Stomach (tissue), 8 donors: ENCODE measurements at regions not wholly inside any gene's neighbourhood (a gene's known extent, or its start where the extent isn't known, plus 50 kb on each side); places are given as distances from the start of the nearest gene placed in this dataset.
A peak's percentile ranks its signal among the peaks of the same experiment; 100 is the strongest.

Experiments
- DNase-seq, 2 donors: peaks; one replicate each; pipeline versions ENCODE4 v3.0.0 to v3.0.0-alpha.2; 2013 to 2019
- H3K27ac ChIP-seq, 5 donors: fragments of 200-600 bp in 4 of 5; sonication (generic) in 4 of 5; one replicate each; pipeline ENCODE4 v1.5.1; 2013 to 2019; ENCODE audit warnings: mild to moderate bottlenecking in 1 of 5, moderate library complexity in 1 of 5
- H3K27me3 ChIP-seq, 3 donors: fragments of 200-600 bp; sonication (generic); one replicate each; pipeline ENCODE4 v1.5.1; 2017 to 2019; ENCODE audit warnings: mixed run types in 1 of 3
- H3K36me3 ChIP-seq, 4 donors: fragments of 200-600 bp; sonication (generic); 1 replicate in 3 of 4; 2 replicates in 1 of 4; pipeline ENCODE4 v1.5.1; 2016 to 2019
- H3K4me1 ChIP-seq, 4 donors: fragments of 200-600 bp; sonication (generic); one replicate each; pipeline ENCODE4 v1.5.1; 2016 to 2019
- H3K4me3 ChIP-seq, 4 donors: fragments of 200-600 bp; sonication (generic) in 3 of 4; one replicate each; pipeline ENCODE4 v1.5.1; 2016 to 2019; ENCODE audit warnings: mild to moderate bottlenecking in 1 of 4
- H3K9me3 ChIP-seq, 4 donors: fragments of 200-600 bp; sonication (generic); one replicate each; pipeline ENCODE4 v1.5.1; 2016 to 2019
- CTCF ChIP-seq, 7 experiments: fragments of 450-650 bp in 4 of 7; fragments of 200-600 bp in 3 of 7; sonication (generic) in 3 of 7; IDR thresholded peaks; one replicate each; pipeline ENCODE4 v1.5.1; 2016 to 2019; ENCODE audit warnings: antibody characterized with exemption in 7 of 7, control low read depth in 2 of 7, mild to moderate bottlenecking in 1 of 7
- EP300 ChIP-seq: sonication (generic); formaldehyde crosslinking; IDR thresholded peaks from one replicate; pipeline ENCODE4 v1.6.1; 2017; ENCODE audit warnings: antibody characterized with exemption
- POLR2A ChIP-seq, 4 donors: fragments of 450-650 bp; IDR thresholded peaks; one replicate each; pipeline ENCODE4 v1.6.1; 2016; ENCODE audit warnings: antibody characterized with exemption in 4 of 4, control low read depth in 2 of 4, mild to moderate bottlenecking in 1 of 4, moderate library complexity in 1 of 4
- POLR2AphosphoS5 ChIP-seq, 3 donors: sonication (generic); formaldehyde crosslinking; IDR thresholded peaks; one replicate each; pipeline ENCODE4 v1.6.1; 2016; ENCODE audit warnings: antibody characterized with exemption in 3 of 3
- WGBS, 5 donors: extraction: QIAGEN DNeasy Blood & Tissue Kit in 3 of 5; methylation state at CpG; one replicate each; pipeline versions ENCODE4 v1.1.5 to v1.1.7; 2013 to 2018; 5-methylcytosine and 5-hydroxymethylcytosine counted together
- intact Hi-C: fragments of 100-400 bp; cut with DNase I; formaldehyde crosslinking; loops from one replicate; pipeline ENCODE4 v1.15.1; 2023; ENCODE audit warnings: low total_unique reads
- donor health status: healthy with polysubstance abuse.
- donor health status: Bipolar disorder and iron deficiency.
- donor health status: healthy.

DNA sequence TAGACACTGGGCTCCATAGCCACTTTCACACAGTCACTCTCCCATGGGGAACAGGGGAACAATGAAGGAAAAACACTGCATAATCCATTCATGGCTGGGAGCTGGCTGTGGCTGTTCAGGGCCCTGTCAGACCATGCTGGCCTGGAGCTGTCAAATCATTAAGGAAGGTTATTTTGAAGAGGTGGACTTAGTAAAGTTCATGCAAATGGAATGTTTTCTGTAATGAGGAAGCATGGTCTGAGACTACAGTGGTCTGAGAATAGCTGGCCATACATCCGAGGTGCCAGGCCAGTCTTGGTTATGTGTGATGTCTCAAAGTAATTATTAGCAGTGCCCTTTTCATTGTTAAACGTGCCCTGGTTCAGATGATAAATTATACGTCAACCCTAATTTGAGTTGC lies 117.1 kb upstream of the MRPS22 start:
- intact Hi-C loops: no loop called here
- Histone ChIP-seq H3K4me3 (no peak overlapping the region), H3K9me3 (no peaks in the 10 kb centered on the region), H3K27ac (no peak overlapping the region), H3K4me1 (peaks cover 0 to 7% (median 2%) of the 10 kb centered on the region in 4 donors), H3K36me3 (no peaks in the 10 kb centered on the region), H3K27me3 (peaks cover 0 to 4% (median 0%) of the 10 kb centered on the region in 3 donors)
- 36 to 53% (median 50%) methylated on average over 3 of the region's 3 CpGs for WGBS, 5 donors
- no peak for DNase-seq
- TF ChIP-seq CTCF (IDR thresholded peaks at IDR 0.05): no peak
- TF ChIP-seq EP300: no peak
- no peak for TF ChIP-seq POLR2AphosphoS5 (IDR thresholded peaks at IDR 0.05)
- no peak for TF ChIP-seq POLR2A (IDR thresholded peaks at IDR 0.05)

- Histone ChIP-seq H3K27me3 (peaks cover 0 to 3% (median 0%) of the 10 kb centered on the region in 3 donors), H3K9me3 (no peaks in the 10 kb centered on the region), H3K4me1 (peaks cover 0 to 7% (median 2%) of the 10 kb centered on the region in 4 donors), H3K36me3 (no peaks in the 10 kb centered on the region), H3K4me3 (no peak overlapping the region), H3K27ac (no peak overlapping the region)
- WGBS, 5 donors: 15 to 44% (median 17%) methylated on average over 1 of the region's 1 CpG
- TF ChIP-seq EP300 (no peak), POLR2A (IDR thresholded peaks at IDR 0.05) (no peak), CTCF (IDR thresholded peaks at IDR 0.05) (no peak), POLR2AphosphoS5 (IDR thresholded peaks at IDR 0.05) (no peak)
- intact Hi-C loops: no loop called here
- peak; percentile 40 to 48 for DNase-seq
These were observed 116.7 kb upstream of the MRPS22 start for GRCh38 chr3:139227165-139227564.

DNA sequence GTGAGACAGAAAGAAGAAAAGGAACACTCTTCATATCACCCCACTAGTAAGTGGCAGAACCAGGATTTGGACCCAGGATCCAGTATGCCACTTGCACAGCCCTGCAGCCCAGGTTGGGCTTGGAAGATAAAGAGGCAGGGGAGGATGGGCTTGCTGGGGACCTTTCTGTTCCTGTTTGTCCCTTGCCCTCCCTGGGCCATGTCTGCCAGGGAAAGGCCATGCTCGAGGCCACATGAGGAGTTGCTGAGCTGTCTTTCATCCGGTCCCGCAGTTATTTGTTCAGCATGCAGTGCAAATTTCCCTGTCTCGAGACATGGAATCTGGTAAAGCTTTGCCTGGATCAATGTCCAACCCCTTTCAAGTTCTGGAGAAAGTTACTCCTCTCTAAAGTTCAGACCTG lies 116.0 kb upstream of the MRPS22 start:
- H3K4me1 ChIP-seq: peaks cover 0 to 7% (median 2%) of the 10 kb centered on the region in 4 donors
- intact Hi-C loops: no loop called here
- 33 to 44% (median 35%) methylated on average over 4 of the region's 4 CpGs for WGBS, 5 donors
- H3K36me3 ChIP-seq: no peaks in the 10 kb centered on the region
- no peak for TF ChIP-seq CTCF (IDR thresholded peaks at IDR 0.05)
- no peak for TF ChIP-seq EP300
- no peak for TF ChIP-seq POLR2A (IDR thresholded peaks at IDR 0.05)
- TF ChIP-seq POLR2AphosphoS5 (IDR thresholded peaks at IDR 0.05): no peak
- DNase-seq: no peak
- no peak overlapping the region for H3K4me3 ChIP-seq
- H3K9me3 ChIP-seq: no peaks in the 10 kb centered on the region
- no peak overlapping the region for H3K27ac ChIP-seq
- H3K27me3 ChIP-seq: no peaks in the 10 kb centered on the region

DNA sequence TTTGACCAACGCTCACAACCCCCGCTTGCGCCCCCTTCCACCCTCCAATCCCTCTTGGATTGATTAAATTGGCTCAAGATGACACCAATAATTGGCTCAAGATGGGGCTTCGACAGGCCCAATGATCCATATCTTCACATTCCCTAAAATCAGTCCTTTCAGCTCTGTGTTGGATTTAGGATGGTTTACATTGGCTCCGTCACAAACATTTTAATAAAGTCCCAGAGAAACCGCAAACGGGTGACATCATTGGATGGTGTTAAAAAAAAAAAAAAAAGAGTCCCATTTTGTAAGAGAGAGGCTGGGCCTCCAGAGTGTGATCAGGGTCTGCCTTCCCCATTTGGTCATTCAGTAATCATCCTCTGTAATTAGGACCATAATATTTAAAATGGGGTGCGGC lies 113.4 kb upstream of the MRPS22 start:
- Histone ChIP-seq H3K4me3 (no peak overlapping the region), H3K27me3 (no peaks in the 10 kb centered on the region), H3K9me3 (no peaks in the 10 kb centered on the region), H3K4me1 (peaks cover 0 to 7% (median 2%) of the 10 kb centered on the region in 4 donors), H3K36me3 (no peaks in the 10 kb centered on the region), H3K27ac (no peak overlapping the region)
- TF ChIP-seq POLR2A (IDR thresholded peaks at IDR 0.05): no peak
- TF ChIP-seq POLR2AphosphoS5 (IDR thresholded peaks at IDR 0.05): no peak
- no peak for TF ChIP-seq CTCF (IDR thresholded peaks at IDR 0.05)
- no peak for TF ChIP-seq EP300
- no peak for DNase-seq
- 85 to 91% (median 89%) methylated on average over 8 of the region's 8 CpGs for WGBS, 5 donors
- intact Hi-C loops: no loop called here
